Liver (tissue), 8 donors: ENCODE measurements at regions not wholly inside any gene's neighbourhood (a gene's known extent, or its start where the extent isn't known, plus 50 kb on each side); places are given as distances from the start of the nearest gene placed in this dataset.

ENCODE experiments used
- DNase-seq: peaks from one replicate; pipeline ENCODE4 v3.0.0-alpha.2; 2017; ENCODE audit warnings: low spot score
- H3K27ac ChIP-seq, 2 donors: one replicate each; pipeline ENCODE4 v1.7.0; 2013; ENCODE audit warnings: inconsistent platforms in 2 of 2, low read length in 2 of 2, control low read depth in 1 of 2, low read depth in 1 of 2, mild to moderate bottlenecking in 1 of 2
- H3K27me3 ChIP-seq, 4 donors: one replicate each; pipeline versions ENCODE4 v1.6.1 to v1.7.0; 2013; ENCODE audit warnings: low read length in 3 of 4, inconsistent platforms in 1 of 4, mild to moderate bottlenecking in 1 of 4, moderate library complexity in 1 of 4; ENCODE audit not compliant: control insufficient read depth in 4 of 4, insufficient read depth in 4 of 4
- H3K36me3 ChIP-seq, 4 donors: one replicate each; pipeline versions ENCODE4 v1.6.1 to v1.7.0; 2013; ENCODE audit warnings: low read length in 3 of 4, mild to moderate bottlenecking in 3 of 4, low read depth in 1 of 4, moderate library complexity in 1 of 4; ENCODE audit not compliant: control insufficient read depth in 4 of 4, insufficient read depth in 3 of 4
- H3K4me1 ChIP-seq, 4 donors: one replicate each; pipeline versions ENCODE4 v1.6.1 to v1.7.0; 2013; ENCODE audit warnings: low read length in 3 of 4, mild to moderate bottlenecking in 3 of 4, moderate library complexity in 1 of 4; ENCODE audit not compliant: control insufficient read depth in 4 of 4, insufficient read depth in 4 of 4
- H3K4me3 ChIP-seq, 3 donors: one replicate each; pipeline versions ENCODE4 v1.6.1 to v1.7.0; 2013; ENCODE audit warnings: low read length in 3 of 3, control low read depth in 1 of 3, low read depth in 1 of 3, mild to moderate bottlenecking in 1 of 3
- H3K9ac ChIP-seq, 2 donors: one replicate each; pipeline ENCODE4 v1.7.0; 2013; ENCODE audit warnings: low read length in 2 of 2, mild to moderate bottlenecking in 2 of 2, moderate library complexity in 2 of 2, control low read depth in 1 of 2, low read depth in 1 of 2
- H3K9me3 ChIP-seq, 4 donors: one replicate each; pipeline versions ENCODE4 v1.6.1 to v1.7.0; 2013; ENCODE audit warnings: low read length in 3 of 4; ENCODE audit not compliant: control insufficient read depth in 4 of 4
- CTCF ChIP-seq: fragments of 150-350 bp; IDR thresholded peaks from 2 replicates; pipeline ENCODE4 v1.5.1; 2017; ENCODE audit warnings: improper control_type of control experiment, low read depth, low read length; ENCODE audit not compliant: missing input control
- EGR1 ChIP-seq, 2 donors: IDR thresholded peaks; 2 replicates each; pipeline ENCODE4 v1.6.1; 2016 to 2018; ENCODE audit warnings: antibody characterized with exemption in 2 of 2, low read depth in 2 of 2
- FOXA1 ChIP-seq: IDR thresholded peaks from 2 replicates; pipeline ENCODE4 v1.6.1; 2016; ENCODE audit warnings: antibody characterized with exemption
- FOXA2 ChIP-seq: IDR thresholded peaks from 2 replicates; pipeline ENCODE4 v1.6.1; 2016; ENCODE audit warnings: antibody characterized with exemption
- GABPA ChIP-seq, 2 donors: IDR thresholded peaks in 1 of 2; conservative IDR thresholded peaks in 1 of 2; 2 replicates each; pipeline ENCODE4 v1.6.1; 2016; ENCODE audit warnings: antibody characterized with exemption in 2 of 2, mild to moderate bottlenecking in 1 of 2, moderate library complexity in 1 of 2
- HNF4A ChIP-seq, 2 donors: conservative IDR thresholded peaks; 2 replicates each; pipeline ENCODE4 v1.6.1; 2016; ENCODE audit warnings: antibody characterized with exemption in 2 of 2, mild to moderate bottlenecking in 2 of 2
- HNF4G ChIP-seq: IDR thresholded peaks from 2 replicates; pipeline ENCODE4 v1.6.1; 2016; ENCODE audit warnings: antibody characterized with exemption
- JUND ChIP-seq, 2 donors: IDR thresholded peaks; 2 replicates each; pipeline ENCODE4 v1.6.1; 2016; ENCODE audit warnings: antibody characterized with exemption in 2 of 2
- MAX ChIP-seq: IDR thresholded peaks from 2 replicates; pipeline ENCODE4 v1.6.1; 2016; ENCODE audit warnings: antibody characterized with exemption
- NR2F2 ChIP-seq: IDR thresholded peaks from 2 replicates; pipeline ENCODE4 v1.6.1; 2016; ENCODE audit warnings: antibody characterized with exemption
- RAD21 ChIP-seq, 2 donors: IDR thresholded peaks; 2 replicates each; pipeline ENCODE4 v1.6.1; 2016; ENCODE audit warnings: antibody characterized with exemption in 2 of 2, mild to moderate bottlenecking in 2 of 2
- REST ChIP-seq: IDR thresholded peaks from 2 replicates; pipeline ENCODE4 v1.6.1; 2016; ENCODE audit warnings: antibody characterized with exemption, mild to moderate bottlenecking
- RXRA ChIP-seq, 2 donors: IDR thresholded peaks; 2 replicates each; pipeline ENCODE4 v1.6.1; 2017 to 2018; ENCODE audit warnings: antibody characterized with exemption in 2 of 2, mild to moderate bottlenecking in 1 of 2
- SP1 ChIP-seq: IDR thresholded peaks from 2 replicates; pipeline ENCODE4 v1.6.1; 2018; ENCODE audit warnings: antibody characterized with exemption, mild to moderate bottlenecking
- TAF1 ChIP-seq: conservative IDR thresholded peaks from 2 replicates; pipeline ENCODE4 v1.6.1; 2016; ENCODE audit warnings: antibody characterized with exemption, mild to moderate bottlenecking
- YY1 ChIP-seq: IDR thresholded peaks from 2 replicates; pipeline ENCODE4 v1.6.1; 2016; ENCODE audit warnings: antibody characterized with exemption, mild to moderate bottlenecking
- ZBTB33 ChIP-seq: IDR thresholded peaks from 2 replicates; pipeline ENCODE4 v1.6.1; 2016; ENCODE audit warnings: antibody characterized with exemption
- WGBS: extraction: QIAGEN DNeasy Blood & Tissue Kit; methylation state at CpG from one replicate; pipeline ENCODE4 v1.1.7; 2013; 5-methylcytosine and 5-hydroxymethylcytosine counted together
- donor health status: healthy.
- donor health status: healthy.
- donor health status: healthy.
- donor health status: healthy.
- donor health status: healthy.

- Histone ChIP-seq H3K9me3 (peaks cover 0 to 2% (median 0%) of the 10 kb centered on the region in 4 donors), H3K27me3 (peaks cover 0 to 3% (median 0%) of the 10 kb centered on the region in 4 donors), H3K4me3 (no peak overlapping the region), H3K36me3 (no peaks in the 10 kb centered on the region), H3K27ac (no peak overlapping the region), H3K4me1 (no peaks in the 10 kb centered on the region), H3K9ac (no peak overlapping the region)
- 23% methylated on average over 15 of the region's 15 CpGs for WGBS
- TF ChIP-seq RAD21 (IDR thresholded peaks at IDR 0.05) (peak; percentile 72 to 74), SP1 (no peak), FOXA1 (no peak), CTCF (peak; percentile 52)
- DNase-seq, result no peak
These were observed 65.4 kb upstream of the FCN1 start for GRCh38 chr9:134983074-134983473.

- WGBS, result 79% methylated on average over 14 of the region's 14 CpGs
- H3K27ac ChIP-seq, result no peak overlapping the region
- TF ChIP-seq NR2F2 (no peak), EGR1 (IDR thresholded peaks at IDR 0.05; ENCODE audit: low read depth in 2 of 2) (no peak), MAX (no peak), RXRA (IDR thresholded peaks at IDR 0.05) (no peak), REST (no peak), ZBTB33 (no peak), FOXA2 (no peak), RAD21 (IDR thresholded peaks at IDR 0.05) (no peak), JUND (IDR thresholded peaks at IDR 0.05) (no peak), TAF1 (no peak), GABPA (IDR thresholded peaks at IDR 0.05 in 1 of 2, conservative IDR thresholded peaks at IDR 0.05 in 1 of 2) (no peak), CTCF (no peak), HNF4A (conservative IDR thresholded peaks at IDR 0.05) (no peak), YY1 (no peak), HNF4G (no peak)
- H3K9ac ChIP-seq, result no peak overlapping the region
- H3K4me1 ChIP-seq, result no peaks in the 10 kb centered on the region
- no peak for DNase-seq
- H3K36me3 ChIP-seq, result no peaks in the 10 kb centered on the region
- H3K9me3 ChIP-seq, result peaks cover 0 to 2% (median 0%) of the 10 kb centered on the region in 4 donors
- peaks cover 0 to 3% (median 0%) of the 10 kb centered on the region in 4 donors for H3K27me3 ChIP-seq
- H3K4me3 ChIP-seq, result no peak overlapping the region
These were observed 66.0 kb upstream of the FCN1 start for GRCh38 chr9:134983506-134984371.
